OCI-LY3 (cell line): ENCODE measurements at regions not wholly inside any gene's neighbourhood (a gene's known extent, or its start where the extent isn't known, plus 50 kb on each side); places are given as distances from the start of the nearest gene placed in this dataset.

Experiments
- EZH2phosphoT487 ChIP-seq: fragments of 200-600 bp; shearing (Covaris generic); IDR thresholded peaks from 2 replicates; pipeline ENCODE4 v1.6.1; 2018; ENCODE audit warnings: antibody characterized with exemption, mixed run types, low read depth
- TF ChIP-seq, protein P1 (sequence below): fragments of 200-600, 300-600 bp; sonication (generic); IDR thresholded peaks from 2 replicates; pipeline ENCODE4 v1.5.1; 2014; ENCODE audit warnings: antibody characterized with exemption, low read length, low read depth

- TF ChIP-seq, protein P1, sequence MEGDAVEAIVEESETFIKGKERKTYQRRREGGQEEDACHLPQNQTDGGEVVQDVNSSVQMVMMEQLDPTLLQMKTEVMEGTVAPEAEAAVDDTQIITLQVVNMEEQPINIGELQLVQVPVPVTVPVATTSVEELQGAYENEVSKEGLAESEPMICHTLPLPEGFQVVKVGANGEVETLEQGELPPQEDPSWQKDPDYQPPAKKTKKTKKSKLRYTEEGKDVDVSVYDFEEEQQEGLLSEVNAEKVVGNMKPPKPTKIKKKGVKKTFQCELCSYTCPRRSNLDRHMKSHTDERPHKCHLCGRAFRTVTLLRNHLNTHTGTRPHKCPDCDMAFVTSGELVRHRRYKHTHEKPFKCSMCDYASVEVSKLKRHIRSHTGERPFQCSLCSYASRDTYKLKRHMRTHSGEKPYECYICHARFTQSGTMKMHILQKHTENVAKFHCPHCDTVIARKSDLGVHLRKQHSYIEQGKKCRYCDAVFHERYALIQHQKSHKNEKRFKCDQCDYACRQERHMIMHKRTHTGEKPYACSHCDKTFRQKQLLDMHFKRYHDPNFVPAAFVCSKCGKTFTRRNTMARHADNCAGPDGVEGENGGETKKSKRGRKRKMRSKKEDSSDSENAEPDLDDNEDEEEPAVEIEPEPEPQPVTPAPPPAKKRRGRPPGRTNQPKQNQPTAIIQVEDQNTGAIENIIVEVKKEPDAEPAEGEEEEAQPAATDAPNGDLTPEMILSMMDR = no peak
- TF ChIP-seq EZH2phosphoT487 = no peak
Observed at GRCh38 chr5:108606185-108606584, 141.5 kb upstream of the FER start.
